Thyroid gland (tissue), 4 donors: ENCODE measurements at regions not wholly inside any gene's neighbourhood (a gene's known extent, or its start where the extent isn't known, plus 50 kb on each side); places are given as distances from the start of the nearest gene placed in this dataset.

Experiments
- POLR2A ChIP-seq, 2 donors: fragments of 450-650 bp; IDR thresholded peaks; one replicate each; pipeline ENCODE4 v1.6.1; 2017; ENCODE audit warnings: antibody characterized with exemption in 2 of 2, mild to moderate bottlenecking in 2 of 2, moderate library complexity in 1 of 2
- TF ChIP-seq, protein P1 (sequence below), 6 experiments: fragments of 200-600 bp in 3 of 6; fragments of 450-650 bp in 3 of 6; sonication (generic) in 3 of 6; IDR thresholded peaks; one replicate each; pipeline ENCODE4 v1.5.1; 2016 to 2019; ENCODE audit warnings: antibody characterized with exemption in 6 of 6, mild to moderate bottlenecking in 2 of 6, inconsistent platforms in 1 of 6, moderate library complexity in 1 of 6

DNA sequence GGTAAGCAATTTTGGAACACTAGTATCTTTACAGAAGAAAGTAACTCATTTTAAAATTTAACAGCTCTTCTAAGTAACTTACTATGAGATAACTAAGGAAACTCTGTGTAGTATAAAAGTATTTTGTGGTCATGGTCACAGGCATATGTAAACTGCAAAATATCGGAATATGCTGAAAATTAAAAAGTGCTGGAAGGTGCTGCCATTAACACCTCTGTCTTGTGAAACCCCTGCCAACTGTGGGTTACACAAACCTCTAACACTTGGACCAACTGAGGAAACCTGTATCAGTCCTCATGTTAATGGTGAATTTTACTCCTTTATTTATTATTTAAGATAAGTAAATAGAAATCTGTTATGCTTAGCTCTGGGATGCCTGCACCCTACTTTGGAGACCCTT, 206.7 kb downstream of the LACC1 start:
- TF ChIP-seq, protein P1, sequence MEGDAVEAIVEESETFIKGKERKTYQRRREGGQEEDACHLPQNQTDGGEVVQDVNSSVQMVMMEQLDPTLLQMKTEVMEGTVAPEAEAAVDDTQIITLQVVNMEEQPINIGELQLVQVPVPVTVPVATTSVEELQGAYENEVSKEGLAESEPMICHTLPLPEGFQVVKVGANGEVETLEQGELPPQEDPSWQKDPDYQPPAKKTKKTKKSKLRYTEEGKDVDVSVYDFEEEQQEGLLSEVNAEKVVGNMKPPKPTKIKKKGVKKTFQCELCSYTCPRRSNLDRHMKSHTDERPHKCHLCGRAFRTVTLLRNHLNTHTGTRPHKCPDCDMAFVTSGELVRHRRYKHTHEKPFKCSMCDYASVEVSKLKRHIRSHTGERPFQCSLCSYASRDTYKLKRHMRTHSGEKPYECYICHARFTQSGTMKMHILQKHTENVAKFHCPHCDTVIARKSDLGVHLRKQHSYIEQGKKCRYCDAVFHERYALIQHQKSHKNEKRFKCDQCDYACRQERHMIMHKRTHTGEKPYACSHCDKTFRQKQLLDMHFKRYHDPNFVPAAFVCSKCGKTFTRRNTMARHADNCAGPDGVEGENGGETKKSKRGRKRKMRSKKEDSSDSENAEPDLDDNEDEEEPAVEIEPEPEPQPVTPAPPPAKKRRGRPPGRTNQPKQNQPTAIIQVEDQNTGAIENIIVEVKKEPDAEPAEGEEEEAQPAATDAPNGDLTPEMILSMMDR (IDR thresholded peaks at IDR 0.05), result no peak
- no peak for TF ChIP-seq POLR2A (IDR thresholded peaks at IDR 0.05)
